Stimulated activated CD4-positive, alpha-beta T cell treated with anti-CD3 and anti-CD28 coated beads, Interleukin-12 subunit alpha, Interleukin-12 subunit beta, amount 100 ng/mL, for 48 hours (primary cell): ENCODE measurements at regions not wholly inside any gene's neighbourhood (a gene's known extent, or its start where the extent isn't known, plus 50 kb on each side); places are given as distances from the start of the nearest gene placed in this dataset.
"Not testable (repeated sequence)": the region's sequence is repeated elsewhere in the genome, so short reads cannot be mapped to it uniquely, and the experiment has no call there.

Experiments
- DNase-seq, 3 donors: peaks; one replicate each; pipeline ENCODE4 v3.0.0-alpha.2; 2020; ENCODE audit warnings: low read depth in 2 of 3, low spot score in 1 of 3

DNA sequence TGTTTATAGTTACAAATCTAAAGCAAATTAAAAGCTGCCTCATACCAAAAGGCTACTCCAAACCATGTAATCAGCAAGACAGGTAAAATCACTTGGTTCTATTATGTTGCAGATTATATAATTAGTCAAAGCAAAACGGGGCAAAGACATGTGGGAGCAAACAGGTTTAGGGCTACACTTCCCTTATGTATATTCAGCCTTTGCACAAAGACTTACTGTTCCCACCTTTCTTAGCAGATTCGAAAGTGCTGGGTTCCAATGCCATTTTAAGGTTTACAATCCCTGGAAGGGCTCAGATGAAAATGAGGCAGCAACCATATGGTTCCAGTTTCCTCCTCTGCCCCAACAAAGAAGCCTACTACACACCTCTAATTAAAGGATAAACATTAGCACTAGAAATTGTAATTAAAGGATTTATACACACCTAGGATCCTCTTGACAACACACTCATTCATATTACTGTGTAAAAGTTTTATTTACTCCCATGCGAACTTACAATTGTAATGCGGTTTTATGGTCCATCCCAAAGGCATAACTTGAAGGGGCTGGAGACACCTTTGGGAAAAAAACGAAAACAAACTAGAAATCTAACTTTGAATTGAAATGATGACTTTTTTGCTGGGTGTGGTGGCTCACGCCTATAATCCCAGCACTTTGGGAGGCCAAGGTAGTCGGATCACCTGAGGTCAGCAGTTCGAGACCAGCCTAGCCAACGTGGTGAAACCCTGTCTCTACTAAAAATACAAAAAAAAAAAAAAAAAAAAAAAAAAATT lies 117.3 kb upstream of the PKN2 start:
- no peak for DNase-seq

DNA sequence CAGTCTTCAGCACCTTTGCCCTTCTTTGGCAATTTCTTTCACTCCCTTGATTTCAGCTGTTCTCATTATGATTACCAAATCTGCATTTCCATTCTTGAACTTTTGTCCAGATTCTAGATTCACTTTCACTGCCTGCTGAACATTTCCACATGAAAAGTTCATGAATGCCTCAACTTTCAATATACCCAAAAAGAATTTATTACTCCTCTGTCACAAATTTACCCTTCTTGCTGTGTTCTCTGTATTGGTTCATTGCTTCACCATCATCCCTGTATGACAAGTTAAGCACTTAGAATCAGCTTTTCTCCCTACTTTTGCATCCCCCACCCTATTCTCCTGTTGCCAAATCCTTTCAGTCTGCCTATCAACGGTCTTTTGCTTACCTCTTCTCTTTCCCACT lies 112.6 kb upstream of the PKN2 start:
- DNase-seq, result no peak

DNA sequence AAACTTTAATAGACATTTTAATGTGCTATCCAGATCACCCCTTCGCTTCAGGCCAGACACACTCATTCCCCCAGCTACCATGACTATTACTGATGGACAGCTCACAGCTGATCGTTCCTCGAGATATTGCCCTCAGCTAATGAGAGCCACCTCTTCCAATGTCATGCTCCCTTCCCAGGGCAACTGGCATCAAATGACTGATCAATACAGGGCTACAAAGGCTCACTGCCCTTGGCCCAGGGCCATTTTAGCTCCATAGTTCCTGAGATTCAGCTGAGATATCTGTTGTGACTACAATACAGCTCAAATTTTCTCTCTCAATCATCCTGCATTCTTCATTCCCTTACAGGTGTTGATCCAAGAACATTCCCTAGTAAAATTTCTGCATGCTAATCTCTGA lies 104.5 kb upstream of the PKN2 start:
- no peak for DNase-seq

DNA sequence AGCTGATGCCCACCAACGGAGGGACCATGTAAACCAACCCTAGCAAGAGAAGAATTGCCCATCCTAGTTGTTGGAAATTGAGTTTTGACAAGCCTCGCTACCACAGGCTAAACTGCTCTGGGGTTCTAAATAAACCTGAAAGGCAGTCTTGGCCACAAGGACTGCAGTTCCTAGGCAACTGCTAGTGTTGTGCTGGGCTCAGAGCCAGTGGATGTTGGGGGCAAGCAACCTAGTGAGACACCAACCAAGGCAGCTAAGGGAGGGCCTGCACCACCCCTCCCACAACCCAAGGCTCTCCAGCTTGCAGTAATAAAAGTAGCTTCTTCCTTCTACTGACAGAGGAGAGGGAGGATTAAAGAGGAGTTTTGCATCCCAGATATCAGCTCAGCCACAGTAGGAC lies 102.4 kb upstream of the PKN2 start:
- no peak for DNase-seq

DNA sequence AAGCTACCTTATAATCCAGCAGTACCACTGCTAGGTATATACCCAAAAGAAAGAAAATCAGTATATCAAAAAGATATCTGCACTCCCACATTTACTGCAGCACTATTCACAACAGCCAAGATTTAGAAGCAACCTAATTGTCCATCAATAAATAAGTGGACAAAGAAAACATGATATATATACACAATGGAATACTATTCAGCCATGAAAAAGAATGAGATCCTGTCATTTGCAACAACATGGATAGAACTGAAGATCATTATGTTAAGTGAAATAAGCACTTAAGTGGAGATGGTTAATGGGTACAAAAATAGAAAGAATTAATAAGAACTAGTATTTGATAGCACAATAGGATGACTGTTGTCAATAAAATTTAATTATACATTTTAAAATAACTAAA lies 90.7 kb upstream of the PKN2 start:
- DNase-seq, result no peak

DNA sequence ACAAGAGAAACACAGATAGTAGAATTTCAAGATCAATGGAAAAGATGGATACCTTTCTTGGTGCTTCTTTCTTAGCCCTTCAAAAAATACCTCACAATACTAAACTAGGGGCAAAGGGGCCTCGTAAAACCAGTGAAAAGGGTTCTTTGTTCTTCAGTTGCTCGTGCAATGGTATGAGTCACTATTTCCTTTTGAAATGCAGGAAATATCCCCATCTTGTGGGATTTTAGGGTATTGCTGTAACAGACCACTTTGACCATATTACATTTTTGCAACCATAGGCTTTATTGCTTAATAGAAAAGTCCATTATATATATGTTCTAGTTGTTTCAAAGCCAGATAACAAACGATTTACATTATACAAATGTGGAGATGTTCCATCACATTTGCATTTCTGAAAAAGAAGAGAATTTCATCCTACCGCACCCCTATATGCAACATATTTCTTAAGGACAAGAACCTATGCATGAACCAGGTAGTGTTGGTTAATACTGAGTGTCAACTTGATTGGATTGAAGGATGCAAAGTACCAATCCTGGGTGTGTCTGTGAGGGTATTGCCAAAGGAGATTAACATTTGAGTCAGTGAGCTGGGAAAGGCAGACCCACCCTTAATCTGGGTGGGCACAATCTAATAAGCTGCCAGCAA lies 88.6 kb upstream of the PKN2 start:
- DNase-seq, result peak in 1 of 3 donors; percentile 20

DNA sequence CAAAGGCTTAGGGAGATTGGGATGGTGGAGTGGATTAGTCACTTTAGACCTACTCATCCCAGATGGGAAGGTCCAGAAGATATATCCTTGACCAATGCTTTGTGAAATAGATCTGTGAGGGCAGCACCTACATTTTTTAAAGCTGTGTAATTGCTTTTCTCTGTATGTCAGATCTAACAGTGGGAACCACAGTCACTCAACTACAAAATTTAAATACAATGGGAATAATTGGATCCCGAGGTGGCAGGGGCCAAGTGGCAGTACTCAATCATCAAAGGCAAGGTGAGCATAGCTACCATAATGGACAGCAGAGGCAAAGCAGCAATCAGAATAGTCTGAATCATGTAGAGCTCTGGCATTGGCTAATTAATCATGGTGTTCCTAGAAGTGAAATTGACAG lies 86.1 kb upstream of the PKN2 start:
- not testable (repeated sequence) for DNase-seq

DNA sequence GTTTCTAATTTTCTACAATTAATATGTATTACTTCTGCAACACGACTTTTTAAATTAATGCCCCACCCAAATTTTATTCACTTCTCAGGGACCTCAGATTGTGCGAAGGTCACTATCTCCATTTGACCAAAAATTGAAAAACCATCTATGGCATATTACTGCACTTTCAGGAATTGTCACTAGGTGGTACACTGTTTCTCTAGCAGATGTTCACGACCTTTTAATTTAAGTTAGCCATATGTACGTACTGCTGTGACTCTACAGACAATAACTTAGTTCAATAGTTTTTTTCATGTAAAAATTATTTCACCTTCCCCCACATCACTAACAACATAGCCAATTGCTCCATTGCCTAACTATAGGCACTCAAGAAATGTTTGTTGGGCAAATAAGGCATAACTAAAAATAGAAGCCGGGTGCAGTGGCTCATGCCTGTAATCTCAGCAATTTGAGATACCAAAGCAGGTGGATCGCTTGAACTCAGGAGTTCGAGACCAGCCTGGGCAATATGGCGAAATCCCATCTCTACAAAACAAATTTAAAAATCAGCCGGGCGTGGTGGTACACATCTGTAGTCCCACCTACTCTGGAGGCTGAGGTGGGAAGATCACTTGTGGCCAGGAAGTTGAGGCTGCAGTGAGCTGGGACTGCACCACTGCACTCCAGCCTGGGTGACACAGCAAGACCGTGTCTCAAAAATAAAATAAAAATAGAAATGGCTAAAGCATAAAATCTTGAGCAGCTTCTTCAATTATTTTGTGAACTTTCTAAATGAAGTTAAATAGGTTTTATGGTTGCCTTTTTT lies 75.7 kb upstream of the PKN2 start:
- DNase-seq, result peak in 1 of 3 donors; percentile 14

DNA sequence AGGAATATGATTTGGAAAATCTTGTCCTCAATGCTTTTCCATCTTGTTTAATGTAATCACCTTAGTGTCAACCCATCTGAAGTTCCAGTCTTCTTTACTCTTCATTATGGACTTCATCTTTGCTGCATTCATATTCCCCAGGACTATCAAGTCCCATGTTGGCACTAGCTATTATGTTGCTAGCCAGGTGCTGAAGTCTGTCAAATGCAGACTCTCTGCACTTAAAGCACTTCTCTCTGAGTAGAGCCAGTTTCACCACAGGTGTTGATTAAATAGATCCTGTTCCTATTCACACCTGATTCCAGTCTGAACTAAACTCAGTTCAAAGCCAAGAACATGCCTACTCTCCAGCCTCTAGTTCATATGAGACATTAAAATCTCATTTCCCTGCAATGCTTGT lies 75.0 kb upstream of the PKN2 start:
- no peak for DNase-seq

DNA sequence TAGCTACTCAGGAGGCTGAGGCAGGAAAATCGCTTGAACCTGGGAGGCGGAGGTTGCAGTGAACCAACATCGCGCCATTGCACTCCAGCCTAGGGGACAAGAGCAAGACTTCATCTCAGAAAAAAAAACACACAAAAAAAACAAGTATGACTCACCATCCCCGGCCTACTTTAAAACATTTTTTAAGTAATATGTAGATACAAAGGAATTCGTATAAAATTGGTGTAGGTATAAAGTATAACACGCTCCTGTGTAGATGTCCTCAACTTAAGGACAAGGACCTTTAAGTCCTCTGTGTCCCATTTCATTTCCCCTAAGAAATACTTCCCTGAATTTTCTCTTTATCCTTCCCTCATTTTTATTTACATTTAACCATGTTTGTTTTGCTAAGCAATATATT lies 73.4 kb upstream of the PKN2 start:
- DNase-seq, result no peak

DNA sequence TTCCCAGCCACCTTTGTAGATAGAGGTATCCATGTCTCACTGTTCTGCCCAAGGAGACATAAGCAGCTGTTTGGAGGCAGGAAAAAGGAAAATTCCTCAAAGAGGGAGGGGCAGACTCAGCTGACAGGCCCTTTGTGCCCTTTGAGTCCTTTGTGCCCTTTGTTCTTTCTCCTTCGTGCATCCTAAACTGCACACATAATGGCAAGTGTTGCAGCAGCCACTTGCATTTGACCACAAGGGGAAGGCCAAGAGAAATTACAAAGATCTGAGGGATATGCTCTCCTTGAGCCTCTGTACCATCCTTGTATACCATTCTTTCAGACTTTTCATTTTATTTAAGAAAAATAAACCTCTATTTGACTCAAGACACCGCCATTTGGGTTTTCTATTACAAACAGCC lies 71.8 kb upstream of the PKN2 start:
- no peak for DNase-seq

DNA sequence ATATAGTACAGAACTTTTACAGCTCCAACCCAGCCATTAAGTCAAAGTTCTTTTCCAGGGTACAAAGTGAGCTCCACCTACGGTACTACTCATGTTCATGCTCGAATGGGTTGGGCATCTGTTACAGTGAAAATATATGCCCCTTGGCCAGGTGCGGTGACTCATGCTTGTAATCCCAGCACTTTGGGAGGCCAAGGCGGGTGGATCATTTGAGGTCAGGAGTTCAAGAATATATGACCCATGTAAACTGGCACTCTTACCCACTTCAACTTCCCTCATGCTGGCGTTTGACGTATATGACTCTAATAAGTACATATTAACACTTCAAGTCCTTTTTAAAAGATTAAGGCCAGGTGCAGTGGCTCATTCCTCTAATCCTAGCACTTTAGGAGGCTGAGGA lies 71.3 kb upstream of the PKN2 start:
- DNase-seq, result no peak

DNA sequence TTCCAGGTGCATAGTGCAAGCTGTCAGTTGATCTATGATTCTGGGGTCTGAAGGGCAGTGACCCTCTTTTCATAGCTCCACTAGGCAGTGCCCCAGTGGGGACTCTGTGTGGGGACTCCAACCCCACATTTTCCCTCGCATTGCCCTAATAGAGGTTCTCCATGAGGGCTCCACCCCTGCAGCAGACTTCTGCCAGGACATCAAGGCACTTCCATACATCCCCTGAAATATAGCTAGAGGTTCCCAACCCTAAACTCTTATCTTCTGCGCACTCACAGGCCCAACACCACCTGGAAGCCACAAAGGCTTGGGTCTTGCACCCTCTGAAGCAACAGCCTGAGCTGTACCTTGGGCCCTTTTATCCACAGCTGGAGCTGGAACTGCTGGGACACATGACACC lies 65.7 kb upstream of the PKN2 start:
- no peak for DNase-seq

DNA sequence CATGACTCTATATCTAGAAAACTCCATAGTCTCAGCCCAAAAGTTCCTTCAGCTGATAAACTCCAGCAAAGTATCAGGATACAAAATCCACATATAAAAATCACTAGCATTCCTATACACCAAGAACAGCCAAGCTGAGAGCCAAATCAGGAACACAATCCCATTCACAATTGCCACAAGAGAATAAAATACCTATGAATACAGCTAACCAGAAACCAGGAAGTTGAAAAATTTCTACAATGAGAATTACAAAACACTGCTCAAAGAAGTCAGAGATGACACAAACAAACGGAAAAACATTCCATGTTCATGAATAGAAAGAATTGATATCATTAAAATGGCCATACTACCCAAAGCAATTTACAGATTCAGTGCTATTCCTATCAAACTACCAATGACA lies 61.0 kb upstream of the PKN2 start:
- not testable (repeated sequence) for DNase-seq
